ENCODE measurements at regions not wholly inside any gene's neighbourhood (a gene's known extent, or its start where the extent isn't known, plus 50 kb on each side); places are given as distances from the start of the nearest gene placed in this dataset.

DNA sequence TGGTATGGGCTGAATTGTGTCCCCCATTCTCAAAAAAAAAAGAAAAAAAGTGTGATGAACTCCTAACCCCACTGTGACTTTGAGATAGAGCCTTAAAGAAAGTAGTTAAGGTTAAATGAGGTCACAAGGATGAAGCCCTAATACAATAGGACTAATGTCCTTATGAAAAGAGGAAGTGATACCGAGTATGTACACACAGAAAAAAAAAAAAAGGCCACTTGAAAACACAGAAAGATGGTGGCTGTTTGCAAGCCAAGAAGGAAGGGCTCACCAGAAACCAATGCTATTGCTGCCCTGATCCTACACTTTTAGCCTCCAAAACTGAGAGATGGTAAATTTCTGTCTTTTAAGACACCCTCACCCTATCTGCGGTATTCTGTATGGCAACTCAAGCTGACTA is 955.6 kb downstream of the PCDH17 start:
- no peak overlapping the region for H3K27ac ChIP-seq (ENCODE audit: low read depth, low read length)
- H3K27me3 ChIP-seq (ENCODE audit: control insufficient read depth in 1 of 2, insufficient read depth in 2 of 2, low read length in 2 of 2), result no peaks in the 10 kb centered on the region
- no peaks in the 10 kb centered on the region for H3K9me3 ChIP-seq (ENCODE audit: low read length)
- H3K9ac ChIP-seq (ENCODE audit: low read length), result no peak overlapping the region
- H3K36me3 ChIP-seq (ENCODE audit: insufficient read depth, low read length), result no peaks in the 10 kb centered on the region
- H3K4me1 ChIP-seq (ENCODE audit: insufficient read depth, low read length), result no peaks in the 10 kb centered on the region
- no peak overlapping the region for H3K4me3 ChIP-seq (ENCODE audit: low read depth in 1 of 2, low read length in 2 of 2)

GRCh38 chr13:58592052-58592451 is 960.5 kb downstream of the PCDH17 start:
- H3K27me3 ChIP-seq (ENCODE audit: control insufficient read depth in 1 of 2, insufficient read depth in 2 of 2, low read length in 2 of 2), result no peaks in the 10 kb centered on the region
- H3K9ac ChIP-seq (ENCODE audit: low read length), result no peak overlapping the region
- H3K9me3 ChIP-seq (ENCODE audit: low read length), result no peaks in the 10 kb centered on the region
- no peak overlapping the region for H3K4me3 ChIP-seq (ENCODE audit: low read depth in 1 of 2, low read length in 2 of 2)
- no peaks in the 10 kb centered on the region for H3K36me3 ChIP-seq (ENCODE audit: insufficient read depth, low read length)
- H3K27ac ChIP-seq (ENCODE audit: low read depth, low read length), result no peak overlapping the region
- no peaks in the 10 kb centered on the region for H3K4me1 ChIP-seq (ENCODE audit: insufficient read depth, low read length)

GRCh38 chr13:58592786-58593185 is 961.2 kb downstream of the PCDH17 start:
- no peaks in the 10 kb centered on the region for H3K27me3 ChIP-seq (ENCODE audit: control insufficient read depth in 1 of 2, insufficient read depth in 2 of 2, low read length in 2 of 2)
- H3K9me3 ChIP-seq (ENCODE audit: low read length), result no peaks in the 10 kb centered on the region
- H3K27ac ChIP-seq (ENCODE audit: low read depth, low read length), result no peak overlapping the region
- H3K4me3 ChIP-seq (ENCODE audit: low read depth in 1 of 2, low read length in 2 of 2), result no peak overlapping the region
- H3K36me3 ChIP-seq (ENCODE audit: insufficient read depth, low read length), result no peaks in the 10 kb centered on the region
- no peak overlapping the region for H3K9ac ChIP-seq (ENCODE audit: low read length)
- H3K4me1 ChIP-seq (ENCODE audit: insufficient read depth, low read length), result no peaks in the 10 kb centered on the region

DNA sequence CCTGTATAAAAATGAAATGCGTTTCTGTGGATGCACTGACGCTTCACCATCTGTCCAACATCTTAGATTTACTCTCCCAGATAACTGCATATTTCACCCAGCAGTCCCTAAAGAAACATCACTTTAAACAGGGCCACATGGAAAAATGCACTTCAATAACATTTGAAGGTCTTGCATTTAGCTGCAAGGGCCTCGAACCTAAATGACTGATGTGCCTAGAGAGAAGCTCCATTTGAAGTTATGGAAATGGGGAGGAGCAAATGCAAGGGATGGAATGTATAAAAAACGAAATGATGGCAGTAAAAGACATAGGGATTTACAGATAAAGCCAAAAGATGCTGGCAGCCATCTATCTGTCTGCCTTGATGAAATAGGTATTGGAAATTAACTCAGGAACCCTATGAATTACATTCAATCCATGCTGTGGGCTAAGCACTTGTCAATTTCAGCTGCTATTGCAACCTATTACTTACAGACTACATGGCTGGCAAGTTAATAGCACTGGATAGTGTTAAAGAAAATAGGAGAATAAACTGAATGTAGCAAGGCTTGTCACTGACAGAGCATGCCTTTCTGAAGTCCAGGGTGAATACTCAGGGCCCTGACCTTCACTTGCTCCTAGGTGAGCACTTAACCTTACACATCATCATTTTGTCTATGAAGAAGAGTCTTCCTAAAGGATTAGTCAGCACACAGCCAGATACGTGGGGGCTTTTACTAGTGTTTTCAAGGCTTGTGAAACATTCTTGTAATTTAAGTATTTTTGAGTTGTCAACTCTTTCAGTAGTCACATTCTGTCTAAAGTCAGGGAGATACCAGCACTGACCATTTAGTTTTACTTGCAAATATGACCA is 963.4 kb downstream of the PCDH17 start:
- Histone ChIP-seq H3K4me3 (ENCODE audit: low read depth in 1 of 2, low read length in 2 of 2) (no peak overlapping the region), H3K9me3 (ENCODE audit: low read length) (no peaks in the 10 kb centered on the region), H3K4me1 (ENCODE audit: insufficient read depth, low read length) (no peaks in the 10 kb centered on the region), H3K27me3 (ENCODE audit: control insufficient read depth in 1 of 2, insufficient read depth in 2 of 2, low read length in 2 of 2) (no peaks in the 10 kb centered on the region), H3K36me3 (ENCODE audit: insufficient read depth, low read length) (no peaks in the 10 kb centered on the region), H3K27ac (ENCODE audit: low read depth, low read length) (no peak overlapping the region), H3K9ac (ENCODE audit: low read length) (no peak overlapping the region)

- Histone ChIP-seq H3K27ac (ENCODE audit: low read depth, low read length) (no peak overlapping the region), H3K4me3 (ENCODE audit: low read depth in 1 of 2, low read length in 2 of 2) (no peak overlapping the region), H3K9me3 (ENCODE audit: low read length) (no peaks in the 10 kb centered on the region), H3K36me3 (ENCODE audit: insufficient read depth, low read length) (no peaks in the 10 kb centered on the region), H3K4me1 (ENCODE audit: insufficient read depth, low read length) (no peaks in the 10 kb centered on the region), H3K27me3 (ENCODE audit: control insufficient read depth in 1 of 2, insufficient read depth in 2 of 2, low read length in 2 of 2) (no peaks in the 10 kb centered on the region), H3K9ac (ENCODE audit: low read length) (no peak overlapping the region)
These were observed 966.0 kb downstream of the PCDH17 start for GRCh38 chr13:58597552-58597951.

DNA sequence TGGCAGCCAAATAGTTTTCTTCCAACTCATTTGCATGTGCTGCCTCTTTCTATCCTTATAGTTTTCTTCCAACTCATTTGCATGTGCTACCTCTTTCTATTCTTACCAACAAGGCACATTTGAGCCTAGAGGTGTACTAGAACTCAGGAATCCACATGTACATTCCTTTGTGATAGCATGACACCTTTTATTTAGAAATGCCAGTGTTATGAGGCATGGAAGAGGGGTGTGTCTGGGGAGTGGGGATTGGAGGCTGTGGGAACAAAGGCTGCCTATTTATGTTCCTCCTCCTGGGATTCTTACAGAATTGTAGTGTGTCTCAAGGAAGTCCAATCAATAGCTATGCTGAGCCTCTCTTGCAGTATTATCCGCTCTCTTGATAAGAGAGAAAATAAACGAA is 966.7 kb downstream of the PCDH17 start:
- no peak overlapping the region for H3K27ac ChIP-seq (ENCODE audit: low read depth, low read length)
- no peak overlapping the region for H3K9ac ChIP-seq (ENCODE audit: low read length)
- H3K4me1 ChIP-seq (ENCODE audit: insufficient read depth, low read length), result no peaks in the 10 kb centered on the region
- H3K36me3 ChIP-seq (ENCODE audit: insufficient read depth, low read length), result no peaks in the 10 kb centered on the region
- H3K9me3 ChIP-seq (ENCODE audit: low read length), result no peaks in the 10 kb centered on the region
- no peaks in the 10 kb centered on the region for H3K27me3 ChIP-seq (ENCODE audit: control insufficient read depth in 1 of 2, insufficient read depth in 2 of 2, low read length in 2 of 2)
- H3K4me3 ChIP-seq (ENCODE audit: low read depth in 1 of 2, low read length in 2 of 2), result no peak overlapping the region

DNA sequence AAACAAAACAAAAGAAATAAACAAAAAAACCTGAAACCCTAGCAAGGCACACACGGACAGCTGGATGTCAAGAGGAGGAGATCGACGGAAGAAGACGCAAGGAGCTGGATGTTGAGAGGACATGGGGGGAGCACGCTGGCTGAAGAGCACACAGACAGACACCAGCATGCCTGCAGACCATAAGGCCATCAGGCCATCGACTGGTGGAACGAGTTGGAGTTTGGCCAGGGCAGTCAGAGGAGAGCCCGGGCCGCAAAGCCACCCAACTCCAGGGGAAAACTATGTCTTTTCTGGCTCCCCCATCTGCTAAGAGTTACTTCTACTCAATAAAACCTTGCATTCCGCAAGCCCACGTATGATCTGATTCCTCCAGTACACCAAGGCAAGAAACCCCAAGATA is 979.6 kb downstream of the PCDH17 start:
- no peaks in the 10 kb centered on the region for H3K27me3 ChIP-seq (ENCODE audit: control insufficient read depth in 1 of 2, insufficient read depth in 2 of 2, low read length in 2 of 2)
- H3K4me1 ChIP-seq (ENCODE audit: insufficient read depth, low read length), result no peaks in the 10 kb centered on the region
- no peaks in the 10 kb centered on the region for H3K36me3 ChIP-seq (ENCODE audit: insufficient read depth, low read length)
- no peak overlapping the region for H3K4me3 ChIP-seq (ENCODE audit: low read depth in 1 of 2, low read length in 2 of 2)
- no peak overlapping the region for H3K27ac ChIP-seq (ENCODE audit: low read depth, low read length)
- H3K9ac ChIP-seq (ENCODE audit: low read length), result no peak overlapping the region
- no peaks in the 10 kb centered on the region for H3K9me3 ChIP-seq (ENCODE audit: low read length)

- Histone ChIP-seq H3K4me1 (ENCODE audit: insufficient read depth, low read length) (no peaks in the 10 kb centered on the region), H3K9me3 (ENCODE audit: low read length) (no peaks in the 10 kb centered on the region), H3K4me3 (ENCODE audit: low read depth in 1 of 2, low read length in 2 of 2) (no peak overlapping the region)
These were observed 986.5 kb downstream of the PCDH17 start for GRCh38 chr13:58617880-58618665.

GRCh38 chr13:58619396-58620113 is 988.0 kb downstream of the PCDH17 start:
- Histone ChIP-seq H3K4me1 (ENCODE audit: insufficient read depth, low read length) (no peaks in the 10 kb centered on the region), H3K4me3 (ENCODE audit: low read depth in 1 of 2, low read length in 2 of 2) (no peak overlapping the region), H3K9me3 (ENCODE audit: low read length) (no peaks in the 10 kb centered on the region)

More at GRCh38 chr13:58617880-58618665, 986.5 kb downstream of the PCDH17 start:
- no peaks in the 10 kb centered on the region for H3K36me3 ChIP-seq (ENCODE audit: insufficient read depth, low read length)
- H3K27me3 ChIP-seq (ENCODE audit: control insufficient read depth in 1 of 2, insufficient read depth in 2 of 2, low read length in 2 of 2), result no peaks in the 10 kb centered on the region
- no peak overlapping the region for H3K27ac ChIP-seq (ENCODE audit: low read depth, low read length)
- no peak overlapping the region for H3K9ac ChIP-seq (ENCODE audit: low read length)

DNA sequence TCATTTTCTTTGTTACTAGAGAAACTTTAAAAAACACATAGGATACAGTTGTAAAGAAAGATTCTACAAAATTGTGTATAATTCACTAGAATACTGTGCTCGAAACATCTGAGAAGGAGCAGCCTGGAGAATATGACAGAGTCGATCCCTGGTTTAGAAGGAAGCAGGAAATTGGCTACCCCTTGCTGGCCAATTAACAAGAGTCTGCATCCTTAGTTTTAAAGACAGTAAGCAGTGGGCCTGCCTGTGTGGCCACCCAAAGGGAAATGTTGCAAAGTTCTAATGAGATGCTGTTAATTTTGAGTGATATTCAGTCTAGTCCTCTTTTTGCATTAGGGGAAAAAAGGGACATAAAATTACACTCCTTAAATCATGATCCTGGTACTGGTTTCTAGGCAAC is 988.6 kb downstream of the PCDH17 start:
- no peaks in the 10 kb centered on the region for H3K36me3 ChIP-seq (ENCODE audit: insufficient read depth, low read length)
- no peak overlapping the region for H3K27ac ChIP-seq (ENCODE audit: low read depth, low read length)
- H3K9ac ChIP-seq (ENCODE audit: low read length), result no peak overlapping the region
- no peak overlapping the region for H3K4me3 ChIP-seq (ENCODE audit: low read depth in 1 of 2, low read length in 2 of 2)
- H3K4me1 ChIP-seq (ENCODE audit: insufficient read depth, low read length), result no peaks in the 10 kb centered on the region
- no peaks in the 10 kb centered on the region for H3K27me3 ChIP-seq (ENCODE audit: control insufficient read depth in 1 of 2, insufficient read depth in 2 of 2, low read length in 2 of 2)
- H3K9me3 ChIP-seq (ENCODE audit: low read length), result no peaks in the 10 kb centered on the region

More at GRCh38 chr13:58619396-58620113, 988.0 kb downstream of the PCDH17 start:
- Histone ChIP-seq H3K27me3 (ENCODE audit: control insufficient read depth in 1 of 2, insufficient read depth in 2 of 2, low read length in 2 of 2) (no peaks in the 10 kb centered on the region), H3K27ac (ENCODE audit: low read depth, low read length) (no peak overlapping the region), H3K36me3 (ENCODE audit: insufficient read depth, low read length) (no peaks in the 10 kb centered on the region), H3K9ac (ENCODE audit: low read length) (no peak overlapping the region)

DNA sequence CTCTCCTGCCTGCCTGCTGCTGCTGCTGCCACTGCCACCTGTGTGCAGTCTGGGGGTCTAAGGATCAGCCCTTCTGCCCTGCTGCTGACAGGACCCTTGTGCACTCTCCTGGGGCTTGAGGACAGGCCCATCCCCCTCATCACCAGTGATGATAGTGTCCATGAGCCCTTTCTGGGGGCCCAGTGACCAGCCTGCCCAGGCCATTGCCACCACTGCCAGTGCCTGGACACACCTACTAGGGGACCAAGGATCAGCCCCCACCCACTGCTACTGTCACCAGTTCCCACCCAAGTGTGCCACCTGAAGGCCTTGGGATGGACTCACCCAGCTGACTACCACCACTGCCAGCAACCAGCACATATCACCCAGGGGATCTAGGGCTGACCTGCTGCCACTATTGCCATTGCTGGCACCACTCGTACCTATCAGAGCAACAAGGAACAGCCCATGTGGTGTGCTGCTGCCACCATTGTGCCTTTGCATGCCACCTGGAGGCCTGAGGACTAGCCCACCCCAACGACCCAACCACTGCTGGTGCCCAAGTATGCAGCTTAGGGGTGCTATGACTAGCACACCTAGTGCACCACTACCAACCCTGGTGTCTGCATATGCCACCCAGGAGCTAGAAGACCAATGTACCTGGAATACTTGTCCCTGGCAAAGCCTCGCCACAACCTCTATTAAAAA is 994.3 kb downstream of the PCDH17 start:
- H3K9me3 ChIP-seq (ENCODE audit: low read length), result no peaks in the 10 kb centered on the region
- no peaks in the 10 kb centered on the region for H3K4me1 ChIP-seq (ENCODE audit: insufficient read depth, low read length)
- H3K36me3 ChIP-seq (ENCODE audit: insufficient read depth, low read length), result no peaks in the 10 kb centered on the region
- no peak overlapping the region for H3K27ac ChIP-seq (ENCODE audit: low read depth, low read length)
- H3K4me3 ChIP-seq (ENCODE audit: low read depth in 1 of 2, low read length in 2 of 2), result no peak overlapping the region
- no peak overlapping the region for H3K9ac ChIP-seq (ENCODE audit: low read length)
- H3K27me3 ChIP-seq (ENCODE audit: control insufficient read depth in 1 of 2, insufficient read depth in 2 of 2, low read length in 2 of 2), result no peaks in the 10 kb centered on the region
